ENCODE measurements at regions not wholly inside any gene's neighbourhood (a gene's known extent, or its start where the extent isn't known, plus 50 kb on each side); places are given as distances from the start of the nearest gene placed in this dataset.

DNA sequence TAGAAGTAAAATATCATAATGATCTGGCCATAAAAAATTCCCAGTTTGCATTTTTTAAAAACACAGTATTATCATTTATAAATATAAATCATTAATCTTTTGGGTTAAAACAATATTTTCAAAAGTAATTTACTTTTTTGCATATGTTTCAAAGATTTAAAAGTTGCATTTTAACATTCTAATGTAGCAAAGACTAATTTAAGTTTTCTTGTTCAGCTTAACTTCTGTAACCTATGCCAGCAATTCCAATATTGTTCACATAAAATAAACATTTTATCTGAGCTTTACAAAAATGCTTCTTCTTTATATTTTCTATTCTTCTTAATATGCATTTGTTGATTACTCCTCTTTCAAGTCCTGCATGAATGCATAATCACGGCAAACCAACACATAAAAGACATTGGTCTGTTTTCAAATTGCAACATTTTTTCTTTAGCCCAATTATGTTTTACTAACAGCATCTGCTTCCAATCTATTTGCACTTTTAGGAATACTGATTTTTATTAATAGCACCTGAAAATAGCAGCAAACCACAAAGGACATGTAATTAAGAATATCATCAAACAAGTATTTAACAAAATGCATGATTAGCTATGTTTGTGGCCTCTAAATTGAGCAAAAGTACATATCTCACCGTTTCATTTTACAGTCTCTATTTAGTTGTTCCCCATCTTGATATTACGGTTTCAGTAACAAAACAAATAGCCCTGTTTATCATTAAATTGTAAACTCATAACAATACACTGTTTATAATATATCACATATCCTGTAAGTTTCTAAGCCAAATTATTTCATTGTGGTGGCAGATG lies 286.9 kb upstream of the NFE2L3 start:
- DNase-seq: peak; percentile 24 to 34

DNA sequence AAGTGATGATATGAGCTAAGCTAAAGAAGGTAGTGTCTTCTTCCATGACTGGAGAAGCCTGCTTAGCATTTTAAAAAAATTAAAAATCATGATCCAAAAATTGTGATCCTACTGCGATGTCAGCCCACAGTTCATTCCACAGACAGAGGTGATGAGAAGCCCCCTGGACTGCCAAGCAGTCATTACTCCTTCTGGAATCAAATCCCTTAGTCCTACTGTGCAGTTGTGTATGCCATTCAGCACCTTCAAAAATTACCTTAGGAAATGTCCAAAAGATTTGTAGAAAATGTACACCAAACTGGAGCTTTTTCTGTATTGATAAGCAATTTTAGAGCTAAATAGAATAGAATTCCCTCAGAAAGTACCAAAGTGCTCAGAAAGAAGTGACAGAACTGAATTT lies 283.5 kb upstream of the NFE2L3 start:
- DNase-seq: no peak

DNA sequence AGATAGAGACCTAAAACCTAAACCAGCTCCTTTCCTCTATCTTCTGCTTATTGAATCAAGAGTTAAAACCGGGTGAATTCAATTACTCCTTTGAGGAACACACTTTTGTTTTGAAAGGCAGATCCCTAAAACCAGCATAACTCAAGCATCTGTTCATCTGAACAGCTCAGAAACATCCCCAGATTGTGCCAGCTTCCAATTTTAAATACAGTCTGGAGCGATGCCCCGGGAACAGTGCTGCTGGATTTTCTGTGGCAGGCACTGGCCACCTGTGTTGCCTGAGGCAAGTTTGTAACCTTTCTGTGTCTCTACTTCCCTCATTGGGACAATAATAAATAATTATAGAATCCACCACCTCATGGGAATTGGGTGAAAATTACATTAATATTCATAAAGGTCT lies 281.4 kb upstream of the NFE2L3 start:
- no peak for DNase-seq

DNA sequence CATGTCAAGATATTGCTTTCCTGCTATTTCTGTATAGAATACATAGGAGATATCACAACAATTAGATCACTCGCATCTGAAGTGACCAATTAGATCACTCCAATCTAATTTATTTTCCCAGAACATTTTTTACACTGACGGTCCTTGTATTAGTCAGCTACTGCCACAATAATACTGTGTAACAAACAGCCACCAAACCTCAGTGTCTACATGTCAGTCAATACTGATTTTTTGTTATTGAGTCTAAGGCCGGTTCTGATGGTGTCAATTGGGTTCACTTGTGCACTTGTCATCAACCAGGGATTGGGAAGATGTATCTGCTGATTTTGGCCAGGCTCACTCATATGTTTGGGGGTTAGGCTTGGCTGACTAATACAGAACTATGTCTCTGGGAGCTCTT lies 275.9 kb upstream of the NFE2L3 start:
- no peak for DNase-seq

DNA sequence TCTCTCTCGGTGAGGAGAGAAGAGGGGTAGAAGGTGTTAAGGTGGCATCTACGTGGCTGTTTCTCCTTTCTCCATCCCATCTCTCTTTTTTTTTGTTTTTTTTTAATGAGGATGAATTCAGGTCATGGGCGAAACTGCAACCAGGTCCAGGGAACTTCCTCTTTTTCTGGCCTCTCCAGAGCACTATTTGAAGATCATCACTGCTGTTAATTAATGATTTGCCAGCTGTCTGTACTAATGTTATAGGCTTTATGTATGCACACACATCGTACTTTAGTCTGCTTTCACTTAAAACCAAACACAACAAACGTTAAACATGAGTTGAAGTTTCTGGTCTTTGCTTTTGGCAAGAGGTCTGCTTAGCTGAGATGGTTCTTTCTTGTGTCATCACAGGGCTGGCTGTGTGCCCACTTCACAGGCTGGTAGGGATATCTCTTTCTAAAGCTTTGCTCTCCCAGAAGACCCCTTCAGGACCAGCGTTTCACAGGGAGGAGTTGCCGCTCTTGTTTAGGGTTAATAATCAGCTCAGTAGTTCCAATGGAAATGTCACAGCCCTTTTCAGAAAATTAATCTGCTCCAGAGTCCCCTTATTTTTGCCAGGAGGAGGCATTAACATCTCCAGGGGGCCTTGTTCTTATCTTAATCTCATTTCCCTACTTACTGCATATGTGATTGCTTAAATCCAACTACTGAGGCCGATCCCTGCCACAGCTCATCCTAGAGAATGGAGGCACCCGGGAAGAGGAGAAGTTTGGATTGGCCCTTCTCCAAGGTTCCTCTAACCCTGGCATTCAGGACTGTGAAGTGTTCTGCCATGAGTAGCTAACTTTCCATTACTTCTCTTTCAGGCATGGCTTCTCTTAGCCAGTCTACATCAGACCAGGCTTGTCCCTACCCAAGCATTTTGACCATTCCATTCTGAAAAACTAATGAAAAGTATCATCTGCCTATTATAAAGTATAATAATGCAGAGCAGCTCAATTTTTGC lies 273.9 kb upstream of the NFE2L3 start:
- no peak for DNase-seq

DNA sequence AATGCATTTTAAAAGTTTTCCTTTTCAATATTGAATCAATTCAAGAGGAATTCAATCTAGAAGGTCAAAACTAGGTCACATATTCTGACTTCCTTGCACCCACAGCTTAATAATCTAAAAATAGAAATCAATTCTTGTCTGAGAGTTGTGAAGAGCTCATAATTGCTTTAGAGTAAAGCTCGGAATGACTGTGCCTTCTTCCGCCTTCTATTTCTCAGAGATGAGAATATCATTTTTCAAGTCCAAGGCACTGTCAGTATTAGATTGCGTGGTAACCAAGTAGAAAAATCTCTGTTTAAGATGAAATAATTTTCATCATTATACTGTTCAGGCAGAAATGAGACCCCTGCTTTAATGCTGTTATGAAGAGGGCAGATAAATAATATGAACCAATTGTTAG lies 272.2 kb upstream of the NFE2L3 start:
- DNase-seq: no peak

DNA sequence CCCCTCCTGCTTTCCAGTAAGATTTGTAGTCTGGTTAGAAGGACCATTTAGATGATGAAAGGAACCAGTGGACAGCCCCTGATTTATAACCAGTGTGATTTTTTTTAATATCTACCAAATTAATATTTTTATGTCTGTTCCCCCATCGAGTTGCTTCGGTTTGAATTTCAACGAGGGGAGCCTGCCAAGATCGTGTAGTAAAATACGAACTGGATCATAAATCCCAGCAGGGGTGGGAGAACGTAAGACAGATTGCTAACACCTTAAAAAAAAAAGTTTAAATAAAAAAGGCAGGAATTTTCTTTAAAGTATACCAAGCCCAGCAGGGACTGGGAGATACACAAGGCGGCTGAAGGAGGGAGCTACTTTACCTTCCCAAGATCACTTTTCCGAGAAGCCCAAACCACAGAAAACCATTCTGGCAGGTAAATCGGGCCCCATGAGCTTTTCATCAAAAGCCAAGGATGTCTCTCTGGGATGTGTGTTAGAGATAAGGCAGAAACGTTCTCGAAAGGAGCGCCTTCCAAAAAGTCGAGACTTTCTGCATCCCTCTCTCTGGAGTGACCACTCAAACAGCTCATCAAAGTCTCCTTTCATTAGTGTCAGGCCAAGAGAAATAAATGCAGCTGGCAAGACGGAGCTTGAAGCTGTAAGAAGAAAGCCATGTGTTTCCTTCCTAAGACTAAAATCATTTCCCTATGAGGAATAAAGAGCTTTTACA lies 270.5 kb upstream of the NFE2L3 start:
- no peak for DNase-seq

DNA sequence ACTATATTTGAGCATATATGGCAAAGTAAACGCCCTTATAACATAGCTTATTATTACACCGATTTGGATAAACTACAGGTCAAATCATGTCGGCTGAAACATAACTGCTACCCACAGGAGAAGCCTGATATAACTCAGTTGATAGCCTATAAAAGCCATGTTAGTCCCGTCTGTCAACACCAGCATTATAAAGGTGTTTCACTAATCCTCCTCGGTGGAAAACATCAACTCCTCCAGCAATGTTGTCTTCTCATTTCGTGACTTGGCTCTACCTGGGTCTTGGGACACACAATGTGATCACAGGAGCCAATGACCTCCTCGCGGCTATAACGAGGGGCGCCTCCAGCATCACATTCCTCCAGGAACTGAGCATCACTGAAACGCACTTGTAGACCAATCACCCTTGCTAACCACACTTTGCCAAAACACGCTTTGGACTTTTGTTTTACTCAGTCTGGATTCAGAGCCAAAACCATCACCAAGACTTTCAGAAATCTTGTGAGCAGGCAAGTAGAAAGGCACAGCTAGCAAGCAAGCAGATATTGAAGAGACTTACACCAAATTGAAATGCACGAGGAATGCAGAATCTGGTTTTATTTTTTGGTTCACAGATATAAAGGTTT lies 269.7 kb upstream of the NFE2L3 start:
- DNase-seq: no peak

DNA sequence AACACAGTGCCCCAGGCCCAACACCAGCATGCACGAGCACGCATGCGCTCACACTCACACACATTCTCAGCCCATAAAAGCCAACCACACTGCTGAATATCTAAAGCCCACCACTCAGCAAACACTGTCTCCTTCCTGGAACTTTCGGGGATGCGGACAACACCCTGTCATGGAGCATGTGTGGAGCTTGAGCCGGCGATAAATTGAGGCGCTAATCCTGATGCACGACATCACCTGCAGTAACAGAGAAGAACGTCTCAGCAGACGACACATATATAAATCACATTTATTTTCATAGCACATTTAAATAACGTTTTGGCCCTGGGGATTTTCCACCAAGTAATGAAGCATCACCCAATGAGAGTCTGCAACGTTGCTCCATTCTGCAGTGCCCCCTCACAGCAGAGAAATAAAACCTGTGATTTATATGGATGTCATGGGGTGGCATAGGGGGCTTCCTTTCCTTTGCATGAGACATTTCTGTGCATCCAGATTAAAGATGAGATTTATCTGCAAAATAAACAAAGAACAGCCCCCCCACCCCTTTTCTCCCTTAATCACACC lies 267.7 kb upstream of the NFE2L3 start:
- DNase-seq: no peak

DNA sequence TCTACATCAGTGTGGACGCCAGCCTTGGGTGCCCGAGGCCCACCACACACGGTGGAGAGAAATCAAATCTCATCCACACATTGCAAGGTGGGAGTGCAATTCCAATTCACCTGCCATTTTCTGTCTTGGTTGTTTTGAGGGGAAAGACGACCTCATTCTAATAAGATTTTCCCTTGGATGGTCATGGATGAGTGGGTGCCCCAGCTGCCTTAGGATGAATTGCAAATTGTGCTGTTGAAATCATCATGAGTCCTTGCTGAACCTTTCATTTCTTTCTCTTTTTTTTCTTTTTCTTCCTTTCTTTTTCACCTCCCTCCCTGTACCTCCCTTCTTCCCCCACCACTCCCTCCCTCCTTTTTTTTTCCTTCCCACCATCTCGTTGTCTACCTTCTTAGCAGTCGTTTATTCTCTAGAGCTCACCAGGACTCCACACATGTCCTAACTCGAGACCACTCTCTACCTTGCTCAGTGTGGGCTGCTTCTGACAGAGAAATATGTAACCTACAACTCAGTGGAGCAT lies 266.9 kb upstream of the NFE2L3 start:
- no peak for DNase-seq

DNA sequence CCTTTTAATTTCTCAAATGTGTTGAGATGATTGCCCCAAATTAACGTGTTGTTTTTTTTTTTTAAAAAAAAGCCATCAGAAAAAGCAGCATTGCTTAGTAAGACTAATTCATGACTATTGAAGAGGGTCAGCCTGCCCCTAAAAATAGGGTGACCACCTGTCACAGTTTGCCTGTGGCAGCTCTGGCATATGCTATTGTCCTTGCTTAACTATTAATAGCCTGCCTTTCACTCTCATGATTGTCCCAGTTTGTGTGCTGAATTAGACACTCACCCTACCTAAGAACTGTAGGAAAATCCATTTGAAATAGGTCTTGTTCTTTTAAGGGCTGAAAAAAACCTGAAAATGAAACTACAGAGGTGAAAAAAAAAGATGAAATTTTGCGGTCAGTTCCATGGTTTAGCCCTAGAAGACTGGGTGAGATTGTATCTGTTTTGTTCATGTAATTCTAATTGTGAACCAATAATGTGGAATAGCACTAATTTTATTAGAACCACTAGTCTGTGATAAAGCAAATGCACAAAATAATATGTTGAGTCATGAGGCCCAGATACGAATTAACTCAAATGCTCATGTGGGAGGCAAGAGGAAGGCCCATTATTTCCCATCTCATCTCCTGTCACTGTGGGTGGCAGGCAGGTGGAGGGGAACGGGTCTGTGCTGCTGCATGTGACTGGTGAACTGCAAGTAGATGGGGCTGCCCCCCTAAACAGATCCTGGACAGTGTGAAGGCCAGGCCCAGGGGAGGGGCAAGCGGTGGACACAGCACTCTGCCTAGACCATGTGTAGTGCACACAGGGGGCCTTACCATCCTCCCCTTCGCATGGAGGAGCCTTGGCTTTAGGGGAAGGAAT lies 265.4 kb upstream of the NFE2L3 start:
- DNase-seq: no peak

DNA sequence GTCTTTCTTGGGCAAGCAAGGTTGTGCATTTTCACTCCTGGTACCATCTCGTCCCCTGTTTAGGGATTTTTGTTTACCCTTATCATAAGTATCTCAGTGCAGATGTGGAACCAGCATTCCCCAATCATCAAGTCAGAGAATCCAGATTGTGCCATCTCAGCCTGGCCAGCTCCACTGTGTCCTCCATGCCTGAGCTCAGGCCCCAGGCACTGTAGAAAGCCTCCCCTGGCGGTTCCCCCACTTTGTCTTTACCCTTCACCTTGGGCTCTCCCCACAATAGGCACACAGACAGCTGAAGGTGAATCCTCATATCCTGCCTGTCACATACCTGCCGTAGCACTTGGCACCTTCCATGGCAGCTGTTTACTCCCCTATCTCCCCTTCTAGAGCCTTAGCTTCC lies 264.7 kb upstream of the NFE2L3 start:
- DNase-seq: no peak

DNA sequence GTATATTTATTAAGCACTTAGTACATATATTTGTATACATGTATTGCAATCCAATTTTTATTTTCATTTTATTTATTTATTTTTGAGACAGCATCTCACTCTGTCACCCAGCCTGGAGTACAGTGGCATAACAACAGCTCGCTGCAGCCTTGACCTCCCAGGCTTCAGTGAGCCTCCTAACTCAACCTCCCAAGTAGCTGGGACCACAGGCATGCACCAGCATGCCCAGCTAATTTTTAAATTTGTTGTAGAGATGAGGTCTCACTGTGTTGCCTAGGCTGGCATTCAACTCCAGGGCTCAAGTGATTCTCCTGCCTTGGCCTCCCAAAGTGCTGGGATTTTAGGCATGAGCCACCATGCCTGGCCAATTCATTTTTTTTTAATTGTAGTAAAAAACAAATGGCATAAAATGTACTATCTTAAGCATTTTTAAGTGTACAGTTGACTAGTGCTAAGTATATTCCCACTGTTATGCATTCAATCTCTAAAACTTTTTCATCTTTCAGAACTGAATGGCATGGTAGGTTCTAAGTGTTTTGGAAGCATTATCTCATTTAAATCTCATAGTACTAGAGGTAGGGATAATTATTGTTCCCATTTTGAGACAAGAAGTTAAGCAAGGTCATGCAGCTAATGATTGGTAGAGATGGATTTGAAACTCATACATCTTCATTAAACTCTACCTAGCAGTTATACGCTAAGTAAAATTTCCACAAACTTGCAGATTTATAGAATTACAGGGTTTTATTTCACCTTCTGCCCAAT lies 264.0 kb upstream of the NFE2L3 start:
- no peak for DNase-seq

DNA sequence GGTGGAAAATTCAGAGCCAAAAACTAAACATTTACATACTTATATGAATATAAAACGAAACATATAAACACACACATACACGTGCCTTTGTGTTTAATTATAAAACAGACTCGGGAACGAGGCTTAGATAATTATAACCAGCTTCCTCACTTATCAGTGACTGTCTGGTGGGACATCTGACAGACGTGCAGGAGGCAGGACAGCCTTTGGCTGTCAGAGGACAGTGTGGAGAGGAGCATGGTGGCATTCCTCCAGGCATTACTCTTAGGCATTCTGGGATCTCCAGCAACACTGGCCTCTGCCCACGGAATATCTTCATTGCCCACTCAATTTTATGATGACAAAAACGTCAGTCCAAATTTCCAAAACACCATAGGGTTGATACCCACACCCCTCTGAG lies 262.2 kb upstream of the NFE2L3 start:
- no peak for DNase-seq

DNA sequence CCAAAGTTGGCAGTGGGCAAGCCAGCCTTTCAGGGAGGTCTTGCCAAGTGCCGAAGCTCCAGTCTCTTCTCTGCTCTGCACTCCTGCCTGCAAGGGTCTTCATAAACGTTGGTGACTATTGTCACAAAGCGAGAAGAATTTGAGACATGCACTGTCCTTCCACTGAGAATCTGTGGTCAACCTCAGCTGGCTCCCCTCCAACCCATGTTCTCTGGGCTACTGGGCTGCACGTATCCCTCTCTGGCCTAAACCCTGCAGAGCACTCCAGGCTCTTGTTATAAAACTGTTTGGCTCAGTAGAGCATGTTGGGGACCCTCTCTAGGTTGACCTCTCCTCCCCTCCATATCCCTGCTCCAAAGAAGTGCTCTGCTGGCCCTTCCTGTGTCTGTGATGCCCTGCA lies 260.4 kb upstream of the NFE2L3 start:
- DNase-seq: no peak

DNA sequence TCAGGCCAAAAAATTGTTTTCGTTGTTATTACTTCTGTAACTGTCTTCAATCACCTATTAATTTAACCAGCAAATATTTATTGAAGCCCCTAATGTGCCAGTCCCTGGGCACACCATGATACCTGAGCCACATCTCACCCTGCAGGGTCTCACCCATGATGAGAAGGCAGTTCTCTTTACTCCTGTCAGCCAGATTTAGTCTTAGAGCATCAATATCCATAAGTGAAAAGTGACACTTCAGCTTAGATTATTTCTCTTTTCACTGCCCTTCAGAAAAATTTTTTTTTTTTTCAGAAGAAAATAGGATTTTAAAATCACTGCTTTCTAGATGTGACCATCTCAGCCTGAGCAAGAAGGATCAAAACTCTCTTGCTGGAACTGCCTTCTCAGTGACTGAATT lies 258.6 kb upstream of the NFE2L3 start:
- DNase-seq: no peak

DNA sequence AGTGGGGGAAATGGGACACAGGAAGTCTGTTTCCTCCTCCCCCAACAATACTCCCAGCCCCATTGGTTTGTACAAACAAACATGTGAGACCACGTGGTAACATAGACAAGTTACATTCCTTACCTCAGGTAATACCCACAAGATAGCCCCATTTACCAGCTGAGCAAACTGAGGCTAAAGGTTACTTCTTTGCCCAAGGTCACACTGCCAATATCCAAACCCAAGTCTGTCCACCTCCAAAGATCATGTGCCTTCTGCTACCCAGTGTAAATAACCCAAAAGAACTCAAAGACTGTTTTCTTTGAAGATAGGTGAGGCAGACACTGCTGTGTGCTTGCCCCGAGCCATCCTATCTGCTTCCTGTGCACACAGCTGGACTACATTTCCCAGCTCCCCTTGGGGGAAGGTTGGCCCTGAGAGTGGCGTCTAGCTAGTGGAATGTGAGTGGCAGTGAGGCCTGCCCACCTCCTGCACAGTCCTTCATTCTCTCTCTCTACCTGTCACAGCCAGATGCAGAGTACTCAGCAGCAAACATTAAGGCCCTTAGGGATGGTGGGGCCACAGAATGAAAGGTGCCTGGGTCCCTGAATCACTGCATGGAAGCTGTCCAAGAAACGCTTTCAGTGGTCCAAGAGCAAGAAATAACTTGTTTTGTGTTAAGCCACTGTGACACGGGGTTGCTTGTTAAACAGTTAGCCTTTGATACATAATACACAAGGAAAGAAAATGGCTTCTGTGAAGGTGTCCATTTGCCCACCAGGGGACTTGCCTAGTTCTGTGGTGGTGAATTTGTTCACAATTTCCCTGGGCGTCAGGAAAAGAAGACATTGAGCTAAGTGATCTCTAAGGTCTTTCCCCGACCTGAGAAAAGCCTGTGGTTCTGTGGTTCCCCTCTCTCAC lies 257.7 kb upstream of the NFE2L3 start:
- peak; percentile 70 to 72 for DNase-seq

DNA sequence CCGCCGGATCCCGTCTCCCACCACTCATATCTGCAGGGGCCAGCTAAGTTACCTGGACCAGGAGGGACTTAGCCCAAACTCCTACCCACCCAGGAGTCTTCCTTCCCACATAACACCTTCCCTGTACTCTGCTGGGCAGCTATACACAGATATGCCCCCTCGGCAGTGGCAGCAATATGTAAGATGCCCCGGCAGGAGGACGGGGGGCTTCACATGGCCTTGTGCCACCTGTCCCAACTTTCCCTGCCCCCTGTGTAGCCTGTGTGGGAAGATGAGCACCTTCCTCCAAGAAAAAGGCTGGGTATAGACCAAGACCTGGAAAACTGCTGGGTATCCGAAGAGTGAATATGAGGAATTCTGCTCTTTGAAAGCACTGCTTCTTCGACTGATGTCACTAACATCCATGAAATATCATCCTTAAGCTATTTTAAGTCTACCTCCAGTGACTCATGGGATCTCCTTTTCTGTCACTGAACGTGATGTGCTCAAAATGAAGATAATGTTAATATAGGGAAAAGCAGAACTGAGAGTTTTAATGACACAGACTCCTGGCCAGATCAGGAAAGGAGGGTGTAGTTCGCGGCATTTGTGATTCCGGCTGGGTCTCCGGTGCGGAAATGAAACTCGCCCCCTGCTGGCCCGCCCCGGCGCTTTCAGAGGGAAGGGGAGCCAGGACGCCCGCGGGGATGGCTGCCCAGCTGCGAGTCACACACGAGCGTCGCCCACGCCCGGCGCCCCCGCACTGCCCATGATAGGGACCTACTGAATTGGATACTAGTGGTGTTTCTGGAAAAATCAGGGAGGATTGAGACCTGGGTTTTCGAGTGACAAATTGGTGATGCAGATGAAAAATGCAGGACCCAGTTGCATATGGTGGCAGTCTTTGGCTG lies 256.9 kb upstream of the NFE2L3 start:
- DNase-seq: peak; percentile 57 to 82
